ENCODE measurements at regions not wholly inside any gene's neighbourhood (a gene's known extent, or its start where the extent isn't known, plus 50 kb on each side); places are given as distances from the start of the nearest gene placed in this dataset.
"Not testable (repeated sequence)": the region's sequence is repeated elsewhere in the genome, so short reads cannot be mapped to it uniquely, and the experiment has no call there.

- H3K4me1 Mint-ChIP-seq = no peaks in the 10 kb centered on the region
These were observed 170.0 kb upstream of the ZNF184 start for GRCh38 chr6:27642744-27643456.

GRCh38 chr6:27635886-27636285, 163.0 kb upstream of the ZNF184 start:
- peaks cover 2 to 31% (median 8%) of the 10 kb centered on the region in 3 donors for H3K27me3 Mint-ChIP-seq (ENCODE audit: low read depth in 3 of 3)

More at GRCh38 chr6:27642744-27643456, 170.0 kb upstream of the ZNF184 start:
- peaks cover 0 to 4% (median under 1%) of the 10 kb centered on the region in 6 donors for H3K9me3 Mint-ChIP-seq
- peaks cover 6 to 18% (median 14%) of the 10 kb centered on the region in 3 donors for H3K27me3 Mint-ChIP-seq (ENCODE audit: low read depth in 3 of 3)
- no peak for DNase-seq
- H3K4me3 Mint-ChIP-seq = no peak overlapping the region
- no peaks in the 10 kb centered on the region for H3K36me3 Mint-ChIP-seq
- H3K27ac Mint-ChIP-seq = no peak overlapping the region

GRCh38 chr6:27633221-27633688, 160.3 kb upstream of the ZNF184 start:
- Mint-ChIP-seq H3K27me3 (ENCODE audit: low read depth in 3 of 3) (peaks cover 8 to 28% (median 18%) of the 10 kb centered on the region in 3 donors), H3K4me3 (peak overlapping the region in 1 of 5 donors; percentile 36)
- not testable (repeated sequence) for DNase-seq, H3K27ac Mint-ChIP-seq, H3K4me1 Mint-ChIP-seq, H3K9me3 Mint-ChIP-seq, H3K36me3 Mint-ChIP-seq

More at GRCh38 chr6:27635886-27636285, 163.0 kb upstream of the ZNF184 start:
- H3K27ac Mint-ChIP-seq, H3K4me3 Mint-ChIP-seq, DNase-seq, H3K36me3 Mint-ChIP-seq, H3K9me3 Mint-ChIP-seq, H3K4me1 Mint-ChIP-seq: not testable (repeated sequence)

DNA sequence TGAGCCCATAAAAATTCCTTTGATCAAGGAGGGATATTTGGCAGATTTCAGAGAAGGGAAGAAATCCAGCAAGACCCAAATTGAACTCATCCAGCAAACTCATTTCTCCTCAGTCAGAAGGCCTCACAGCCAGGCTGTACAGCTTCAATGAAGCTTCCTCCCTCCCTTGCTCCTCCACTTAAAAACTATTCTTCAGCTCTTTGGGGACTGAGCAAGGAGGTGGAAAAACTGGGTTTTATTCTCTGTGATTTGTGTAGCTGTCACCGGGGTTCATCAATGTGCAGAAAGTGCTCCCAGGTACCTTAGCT, 158.7 kb upstream of the ZNF184 start:
- H3K9me3 Mint-ChIP-seq = peaks cover 0 to 7% (median 0%) of the 10 kb centered on the region in 6 donors
- peaks cover 0 to 2% of the 10 kb centered on the region in 2 donors for H3K4me1 Mint-ChIP-seq
- H3K36me3 Mint-ChIP-seq = no peaks in the 10 kb centered on the region
- H3K27me3 Mint-ChIP-seq (ENCODE audit: low read depth in 3 of 3) = peaks cover 11 to 23% (median 18%) of the 10 kb centered on the region in 3 donors
- DNase-seq = no peak
- H3K27ac Mint-ChIP-seq = no peak overlapping the region
- H3K4me3 Mint-ChIP-seq = no peak overlapping the region

GRCh38 chr6:27630727-27631608, 158.1 kb upstream of the ZNF184 start:
- Mint-ChIP-seq H3K4me1 (peaks cover 0 to 2% of the 10 kb centered on the region in 2 donors), H3K4me3 (peak overlapping the region in 2 of 5 donors; percentile 10 to 11), H3K36me3 (no peaks in the 10 kb centered on the region), H3K9me3 (peaks cover 0 to 7% (median 0%) of the 10 kb centered on the region in 6 donors), H3K27ac (no peak overlapping the region), H3K27me3 (ENCODE audit: low read depth in 3 of 3) (peaks cover 11 to 23% (median 18%) of the 10 kb centered on the region in 3 donors)
- DNase-seq = no peak

DNA sequence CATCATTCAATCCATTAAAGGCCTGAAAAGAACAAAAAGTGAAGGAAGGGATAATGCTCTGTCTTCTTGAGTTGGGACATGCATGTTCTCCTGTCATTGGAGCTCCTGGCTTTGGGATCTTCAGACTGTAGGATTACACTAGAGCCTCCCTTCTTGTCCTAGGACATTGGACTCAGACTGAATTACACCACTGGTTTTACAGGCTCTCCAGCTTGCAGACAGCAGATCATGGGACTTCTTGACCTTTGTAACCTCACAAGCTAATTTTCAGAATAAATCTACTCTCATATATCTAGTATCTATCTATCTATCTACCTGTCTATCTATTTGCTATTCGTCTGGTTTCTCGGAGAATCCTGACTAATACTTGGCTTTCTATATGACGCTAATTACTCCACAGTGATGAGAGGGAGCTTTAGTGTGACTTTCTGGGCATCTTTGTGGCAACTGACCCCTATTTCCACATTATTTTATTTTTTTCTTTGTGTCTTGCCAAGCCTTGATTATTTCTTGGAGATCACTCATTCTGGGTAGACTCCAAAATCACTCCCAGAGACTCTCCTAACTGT, 151.9 kb upstream of the ZNF184 start:
- no peaks in the 10 kb centered on the region for H3K36me3 Mint-ChIP-seq
- no peak overlapping the region for H3K4me3 Mint-ChIP-seq
- no peaks in the 10 kb centered on the region for H3K4me1 Mint-ChIP-seq
- H3K9me3 Mint-ChIP-seq = peaks cover 0 to 2% (median 0%) of the 10 kb centered on the region in 6 donors
- peaks cover 14 to 22% (median 14%) of the 10 kb centered on the region in 3 donors for H3K27me3 Mint-ChIP-seq (ENCODE audit: low read depth in 3 of 3)
- no peak for DNase-seq
- no peak overlapping the region for H3K27ac Mint-ChIP-seq

GRCh38 chr6:27623103-27623502, 150.2 kb upstream of the ZNF184 start:
- no peak for DNase-seq
- Mint-ChIP-seq H3K27ac (no peak overlapping the region), H3K4me3 (no peak overlapping the region), H3K9me3 (peaks cover 0 to 2% (median 0%) of the 10 kb centered on the region in 6 donors), H3K4me1 (peaks cover 0 to 1% of the 10 kb centered on the region in 2 donors), H3K36me3 (no peaks in the 10 kb centered on the region), H3K27me3 (ENCODE audit: low read depth in 3 of 3) (peaks cover 11 to 20% (median 16%) of the 10 kb centered on the region in 3 donors)

DNA sequence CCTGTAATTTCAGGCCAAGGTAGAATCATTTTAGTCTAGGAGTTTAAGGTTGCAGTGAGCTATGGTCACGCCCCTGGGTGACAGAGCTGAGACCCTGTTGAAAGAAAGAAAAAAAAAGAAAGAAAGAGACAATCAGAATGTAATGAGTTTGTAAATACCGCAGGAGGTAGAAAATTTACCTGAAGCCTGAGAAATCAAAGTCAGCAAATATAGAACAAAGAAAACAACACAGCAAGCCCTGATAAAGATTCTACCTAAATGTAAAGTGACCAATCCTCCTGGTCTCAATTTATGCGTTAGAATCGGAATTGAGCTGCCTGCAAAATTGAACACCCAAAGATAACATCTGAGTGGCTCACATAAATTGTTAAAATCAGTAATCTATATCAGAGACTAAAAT, 146.5 kb upstream of the ZNF184 start:
- H3K4me1 Mint-ChIP-seq = peaks cover 4 to 18% of the 10 kb centered on the region in 2 donors
- DNase-seq = no peak
- H3K4me3 Mint-ChIP-seq = no peak overlapping the region
- H3K27me3 Mint-ChIP-seq (ENCODE audit: low read depth in 3 of 3) = peaks cover 19 to 33% (median 22%) of the 10 kb centered on the region in 3 donors
- peaks cover 0 to 5% (median 0%) of the 10 kb centered on the region in 6 donors for H3K9me3 Mint-ChIP-seq
- no peaks in the 10 kb centered on the region for H3K36me3 Mint-ChIP-seq
- H3K27ac Mint-ChIP-seq = no peak overlapping the region

- H3K4me3 Mint-ChIP-seq = peak overlapping the region in 2 of 5 donors; percentile 10 to 25
- no peak for DNase-seq
- peaks cover 18 to 30% (median 19%) of the 10 kb centered on the region in 3 donors for H3K27me3 Mint-ChIP-seq (ENCODE audit: low read depth in 3 of 3)
- no peak overlapping the region for H3K27ac Mint-ChIP-seq
- H3K4me1 Mint-ChIP-seq = peaks cover 4 to 18% of the 10 kb centered on the region in 2 donors
- H3K36me3 Mint-ChIP-seq = no peaks in the 10 kb centered on the region
- H3K9me3 Mint-ChIP-seq = peaks cover 0 to 5% (median 0%) of the 10 kb centered on the region in 6 donors
These were observed 145.1 kb upstream of the ZNF184 start for GRCh38 chr6:27617700-27618689.

- Mint-ChIP-seq H3K27ac (no peak overlapping the region), H3K4me1 (peaks cover 4 to 18% of the 10 kb centered on the region in 2 donors), H3K36me3 (no peaks in the 10 kb centered on the region), H3K9me3 (peaks cover 0 to 5% (median 0%) of the 10 kb centered on the region in 6 donors), H3K4me3 (peak overlapping the region in 2 of 5 donors; percentile 3 to 30), H3K27me3 (ENCODE audit: low read depth in 3 of 3) (peaks cover 13 to 25% (median 20%) of the 10 kb centered on the region in 3 donors)
- no peak for DNase-seq
These were observed 144.3 kb upstream of the ZNF184 start for GRCh38 chr6:27617046-27617687.

DNA sequence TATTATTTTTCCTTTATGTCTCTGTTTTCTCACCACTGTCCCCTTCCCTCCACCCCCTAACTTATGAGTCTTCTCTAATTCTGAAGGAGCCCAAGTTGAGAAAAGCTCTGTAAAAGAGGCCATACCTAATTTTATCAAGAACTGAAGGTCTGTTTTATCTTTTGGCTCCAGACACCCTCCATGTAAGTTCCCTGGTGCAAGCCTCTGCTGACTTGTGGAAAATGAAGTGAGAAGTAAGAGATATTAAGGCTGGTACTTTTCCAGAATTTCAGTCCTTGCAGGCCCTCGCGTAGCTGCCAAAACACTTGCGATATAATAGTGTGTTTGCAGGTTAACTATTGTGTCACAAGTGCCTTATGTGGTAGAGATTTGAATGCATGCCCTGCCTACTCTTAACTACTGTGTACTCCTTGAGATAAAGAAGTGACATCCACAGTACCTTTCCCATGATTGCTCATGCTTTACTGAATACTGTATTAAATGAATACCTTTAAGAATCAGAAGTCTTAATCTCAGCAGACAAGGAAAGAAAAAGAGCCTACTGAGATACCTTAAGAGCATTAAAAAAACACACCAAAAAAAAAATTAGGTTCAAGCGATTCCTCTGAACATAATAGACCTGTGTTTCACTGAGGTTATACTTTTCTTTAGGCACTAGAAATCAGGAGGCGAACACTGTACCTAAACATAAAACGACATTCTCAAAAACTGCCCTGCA, 143.6 kb upstream of the ZNF184 start:
- Mint-ChIP-seq H3K27me3 (ENCODE audit: low read depth in 3 of 3) (peaks cover 13 to 25% (median 22%) of the 10 kb centered on the region in 3 donors), H3K27ac (no peak overlapping the region), H3K36me3 (no peaks in the 10 kb centered on the region), H3K4me1 (peaks cover 4 to 18% of the 10 kb centered on the region in 2 donors), H3K9me3 (peaks cover 0 to 5% (median 0%) of the 10 kb centered on the region in 6 donors), H3K4me3 (peak overlapping the region in 1 of 5 donors; percentile 14)
- DNase-seq = no peak

DNA sequence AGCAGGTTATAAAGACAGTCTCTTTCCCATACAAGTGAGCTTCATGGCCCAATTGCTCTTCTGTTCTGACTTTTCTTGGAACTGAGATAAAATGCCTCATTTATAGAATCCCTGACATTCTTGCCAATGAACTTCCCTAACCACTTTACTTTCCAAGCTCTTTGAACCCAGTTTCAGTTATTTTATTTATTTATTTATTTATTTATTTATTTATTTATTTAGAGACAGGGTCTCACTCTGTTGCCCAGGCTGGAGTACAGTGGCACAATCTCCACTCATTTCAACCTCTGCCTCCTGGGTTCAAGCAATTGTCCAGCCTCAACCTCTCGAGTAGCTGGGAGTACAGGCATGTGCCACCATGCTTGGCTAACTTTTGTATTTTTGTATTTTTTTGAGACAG, 138.5 kb upstream of the ZNF184 start:
- peaks cover 8 to 13% (median 10%) of the 10 kb centered on the region in 3 donors for H3K27me3 Mint-ChIP-seq (ENCODE audit: low read depth in 3 of 3)
- H3K9me3 Mint-ChIP-seq = no peaks in the 10 kb centered on the region
- peaks cover 0 to under 1% of the 10 kb centered on the region in 2 donors for H3K4me1 Mint-ChIP-seq
- no peak for DNase-seq
- H3K4me3 Mint-ChIP-seq = no peak overlapping the region
- no peak overlapping the region for H3K27ac Mint-ChIP-seq
- no peaks in the 10 kb centered on the region for H3K36me3 Mint-ChIP-seq

All from immature natural killer cell (primary cell).